ENCODE measurements at regions not wholly inside any gene's neighbourhood (a gene's known extent, or its start where the extent isn't known, plus 50 kb on each side); places are given as distances from the start of the nearest gene placed in this dataset.

DNA sequence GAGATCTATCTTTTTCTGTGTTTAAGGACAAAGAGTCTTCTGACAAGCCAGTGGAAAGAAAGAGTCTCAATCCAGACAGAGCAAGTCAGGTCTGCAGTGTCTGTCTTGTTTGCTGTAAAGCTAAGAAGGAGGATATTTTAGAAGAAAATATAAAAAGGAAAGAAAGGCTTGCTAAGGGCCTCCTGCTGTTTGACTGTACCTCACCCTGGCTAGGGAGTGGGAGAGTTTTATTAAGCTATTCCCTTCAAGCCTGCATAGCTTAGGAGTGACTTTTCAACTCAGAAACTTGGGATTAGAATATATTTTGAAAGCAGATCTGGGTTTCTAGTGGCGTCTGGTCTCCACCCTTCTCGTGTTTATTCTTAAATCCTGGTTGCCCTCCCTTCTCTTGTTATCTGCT lies 460.0 kb downstream of the COG6 start:
- no peak for DNase-seq (ENCODE audit: low read depth in 2 of 2)

GRCh38 chr13:40116008-40116407 lies 460.5 kb downstream of the COG6 start:
- no peak for DNase-seq (ENCODE audit: low read depth in 2 of 2)

DNA sequence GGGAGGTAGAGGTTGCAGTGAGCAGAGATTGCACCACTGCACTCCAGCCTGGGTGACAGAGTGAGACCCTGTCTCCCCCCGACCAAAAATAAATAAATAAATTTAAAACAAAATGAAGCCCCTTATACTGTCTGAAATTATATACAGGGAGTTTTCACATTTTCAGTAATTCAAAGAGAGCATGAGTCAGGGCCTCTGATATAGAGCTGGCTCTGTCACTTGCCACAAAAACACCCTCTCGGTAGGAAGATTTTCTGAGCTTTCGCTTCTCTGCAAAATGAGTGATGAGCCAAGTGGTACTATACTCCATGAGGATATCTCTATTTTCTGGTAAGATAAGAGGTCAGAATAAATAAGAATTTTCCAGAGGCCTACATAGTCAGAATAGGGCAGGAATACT lies 462.9 kb downstream of the COG6 start:
- DNase-seq (ENCODE audit: low read depth in 2 of 2) = no peak

DNA sequence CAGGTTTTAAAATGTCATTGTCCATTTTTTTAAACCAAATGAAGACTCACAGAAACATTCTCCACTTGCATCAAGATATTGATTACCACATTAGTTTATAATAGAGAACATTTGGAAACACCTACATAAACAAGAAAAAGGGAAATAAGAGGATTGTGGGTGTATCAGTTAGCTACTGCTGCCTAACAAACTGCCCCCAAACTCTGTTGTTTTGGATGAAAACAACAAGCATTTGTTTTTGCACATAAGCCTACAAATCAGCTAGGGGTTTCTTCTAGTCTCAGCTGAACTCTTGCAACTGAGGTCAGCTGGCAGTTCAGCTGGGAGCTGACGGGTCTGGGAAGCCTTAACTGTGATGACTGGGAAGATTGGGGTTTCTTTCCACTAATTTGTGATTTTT lies 464.4 kb downstream of the COG6 start:
- no peak for DNase-seq (ENCODE audit: low read depth in 2 of 2)

DNA sequence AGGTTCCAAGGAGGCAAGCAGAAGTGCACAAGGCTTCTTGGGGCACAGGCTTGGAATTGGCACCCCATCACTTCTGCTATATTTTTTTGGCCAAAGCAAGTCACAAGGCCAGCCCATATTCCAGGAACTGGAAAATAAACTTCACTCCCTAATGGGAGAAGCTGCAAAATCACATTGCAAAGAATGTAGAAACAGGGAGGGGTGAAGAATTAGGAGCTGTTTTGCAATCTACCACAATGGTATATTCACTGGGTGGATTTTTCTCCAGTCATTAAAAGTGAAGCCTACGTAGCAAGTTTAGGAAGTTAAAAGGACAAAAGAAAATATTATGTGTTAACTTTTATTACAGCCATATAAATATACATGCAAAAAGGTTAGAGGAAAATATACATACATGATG lies 464.8 kb downstream of the COG6 start:
- no peak for DNase-seq (ENCODE audit: low read depth in 2 of 2)

DNA sequence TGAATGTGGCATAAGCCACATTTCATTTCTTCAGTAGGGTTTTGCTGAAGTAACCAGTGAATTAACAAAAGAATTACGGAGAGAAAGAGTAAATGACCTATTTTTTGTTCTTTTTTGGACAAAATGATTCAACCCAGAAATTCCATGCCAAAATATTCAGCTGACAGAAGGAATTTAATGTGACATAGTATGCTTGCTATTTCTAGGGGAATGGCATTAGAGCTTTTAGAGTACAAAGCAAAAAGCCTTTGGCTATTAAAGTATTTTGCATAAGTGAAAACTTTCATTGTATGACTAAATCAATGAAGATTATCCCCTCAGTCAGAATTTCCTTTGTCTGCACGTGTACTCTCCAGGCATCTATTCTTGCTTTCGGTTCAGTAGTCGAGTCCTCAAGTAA lies 465.3 kb downstream of the COG6 start:
- no peak for DNase-seq (ENCODE audit: low read depth in 2 of 2)

DNA sequence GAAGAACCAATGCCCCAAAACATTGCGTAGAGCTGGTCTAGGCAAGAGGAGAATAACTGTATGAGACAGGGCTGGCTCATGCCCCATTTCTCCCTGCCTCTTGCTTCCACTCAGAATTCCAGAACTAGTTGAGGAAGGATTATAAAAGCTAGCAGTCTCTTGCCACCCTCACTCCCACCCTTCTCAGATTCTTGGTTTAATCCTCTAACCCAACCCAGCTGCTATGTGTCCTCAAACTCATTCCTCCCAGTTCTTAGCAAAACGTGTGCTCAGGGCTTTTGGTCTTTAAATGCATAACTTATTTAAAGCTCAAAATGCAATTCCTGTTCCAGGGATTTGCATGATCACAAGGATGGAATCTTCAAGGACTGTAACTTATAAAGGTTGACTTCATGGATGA lies 466.3 kb downstream of the COG6 start:
- DNase-seq (ENCODE audit: low read depth in 2 of 2) = no peak

DNA sequence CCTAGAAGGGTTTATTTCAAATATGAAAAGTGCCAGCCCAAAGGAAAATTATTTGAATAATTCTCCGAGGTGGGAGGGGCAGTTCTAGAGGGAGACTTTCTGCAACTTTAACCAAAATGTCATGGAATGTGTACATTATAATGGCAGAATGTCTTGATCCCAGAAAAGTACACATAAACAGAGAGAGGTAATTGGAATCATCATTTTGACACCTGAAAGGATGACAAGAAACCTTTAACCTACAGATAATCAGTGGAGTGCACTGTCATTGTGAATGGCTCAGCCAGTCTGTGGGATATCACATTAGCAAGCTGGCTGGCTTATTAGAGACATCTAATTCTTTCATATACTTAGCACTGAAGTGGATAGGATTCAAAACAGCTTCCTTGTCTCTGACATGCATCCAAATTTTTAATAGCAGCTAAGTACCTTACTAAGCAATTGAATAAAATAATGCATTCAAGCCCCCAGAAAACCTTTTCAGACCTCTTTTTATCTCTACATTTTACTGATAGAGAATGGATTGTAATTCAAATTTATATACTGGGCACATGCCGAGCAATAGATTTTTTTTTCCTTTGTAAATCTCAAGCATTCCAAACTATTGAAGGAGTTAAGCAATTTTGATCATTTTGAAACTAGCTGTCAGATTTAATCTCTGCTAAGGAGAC lies 468.6 kb downstream of the COG6 start:
- no peak for DNase-seq (ENCODE audit: low read depth in 2 of 2)

DNA sequence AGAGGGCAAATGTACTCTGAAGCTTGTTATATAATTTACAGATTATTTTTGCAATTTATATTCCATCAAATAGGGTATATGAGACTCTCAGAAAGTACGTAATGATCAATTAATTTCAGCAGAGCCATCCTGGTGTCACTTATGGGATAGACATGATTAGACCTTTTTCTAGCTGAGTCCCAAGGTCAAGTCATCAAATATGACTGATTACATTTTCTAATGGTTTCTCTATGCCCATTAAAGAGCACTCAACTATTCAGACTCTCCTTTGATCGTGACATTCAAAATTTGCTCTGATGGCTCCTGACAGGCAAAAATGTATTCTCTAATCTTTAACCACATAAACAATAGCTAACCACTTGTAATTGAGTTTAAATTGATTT lies 469.2 kb downstream of the COG6 start:
- DNase-seq (ENCODE audit: low read depth in 2 of 2) = no peak

GRCh38 chr13:40125336-40125735 lies 469.9 kb downstream of the COG6 start:
- DNase-seq (ENCODE audit: low read depth in 2 of 2) = no peak

DNA sequence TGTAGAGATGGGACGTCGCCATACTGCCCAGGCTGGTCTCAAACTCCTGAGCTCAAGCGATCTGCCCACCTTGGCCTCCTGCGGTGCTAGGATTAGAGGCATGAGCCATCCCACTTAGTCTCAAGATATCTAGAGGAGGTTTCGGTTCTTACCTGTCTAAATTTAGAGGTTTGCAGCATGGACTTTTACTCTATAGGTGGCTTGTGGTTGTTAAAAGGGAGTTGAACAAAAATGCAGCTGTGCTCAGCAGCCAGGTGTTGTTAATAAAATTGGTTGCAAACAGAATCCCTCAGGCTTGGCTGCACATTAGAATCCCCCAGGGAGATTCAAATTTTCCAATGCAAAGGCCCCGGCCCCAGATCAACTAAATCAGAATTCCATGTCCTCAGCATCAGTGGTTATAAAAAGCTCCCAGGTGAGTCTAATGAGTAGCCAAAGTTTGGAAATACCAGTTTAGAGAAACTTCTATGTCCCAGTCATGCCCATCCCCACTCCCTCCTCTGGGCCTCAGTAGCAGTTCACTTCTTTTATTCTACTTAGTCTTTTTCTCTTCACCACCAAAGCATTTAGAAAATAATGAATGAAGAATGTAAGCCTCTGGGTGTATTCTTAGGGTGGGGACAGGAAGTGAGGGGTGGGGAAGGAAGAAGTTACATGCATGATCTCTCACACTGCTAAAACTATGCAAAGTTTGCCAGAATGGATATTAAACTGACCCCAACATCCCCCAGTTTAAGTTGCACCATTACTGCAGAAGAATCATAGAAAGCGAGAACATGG lies 471.0 kb downstream of the COG6 start:
- no peak for DNase-seq (ENCODE audit: low read depth in 2 of 2)

GRCh38 chr13:40127476-40127875 lies 472.0 kb downstream of the COG6 start:
- no peak for DNase-seq (ENCODE audit: low read depth in 2 of 2)

GRCh38 chr13:40127925-40128324 lies 472.5 kb downstream of the COG6 start:
- DNase-seq (ENCODE audit: low read depth in 2 of 2) = no peak

GRCh38 chr13:40129467-40129866 lies 474.0 kb downstream of the COG6 start:
- no peak for DNase-seq (ENCODE audit: low read depth in 2 of 2)

DNA sequence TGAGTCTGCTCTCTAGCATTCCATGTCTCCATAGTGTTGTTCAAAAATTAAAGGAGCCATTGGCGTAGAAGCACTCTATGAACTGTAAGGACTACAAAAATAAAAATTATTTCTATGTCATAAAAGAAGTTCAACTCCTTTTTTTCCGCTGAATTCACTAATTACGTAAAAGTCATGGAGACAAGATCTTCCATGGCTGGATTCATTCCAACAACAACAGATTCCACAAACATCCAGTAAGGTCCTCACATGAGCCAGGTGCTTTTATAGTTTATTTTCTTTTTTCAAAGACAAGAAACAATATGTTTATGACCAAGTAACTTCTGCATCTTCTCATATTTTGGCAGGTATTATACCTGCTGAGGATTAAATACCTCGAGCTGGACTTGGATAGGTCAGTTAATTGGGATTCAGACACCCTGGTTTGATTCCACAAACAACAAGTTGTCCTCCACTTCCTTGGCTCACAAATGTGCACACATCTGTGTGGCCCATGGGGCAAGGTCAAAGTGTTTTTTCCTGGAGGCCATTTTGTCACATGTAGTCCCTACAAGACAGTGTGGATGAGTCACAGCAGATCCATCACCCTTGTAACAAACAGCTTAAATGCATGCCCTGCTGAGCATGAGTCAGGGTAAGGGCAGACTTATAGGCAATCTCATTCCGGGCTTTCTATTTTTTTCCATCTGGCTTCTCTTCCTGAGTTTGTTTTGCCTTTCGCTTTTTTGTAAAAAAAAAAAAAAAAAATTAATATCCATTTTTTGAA lies 475.6 kb downstream of the COG6 start:
- DNase-seq (ENCODE audit: low read depth in 2 of 2) = no peak

DNA sequence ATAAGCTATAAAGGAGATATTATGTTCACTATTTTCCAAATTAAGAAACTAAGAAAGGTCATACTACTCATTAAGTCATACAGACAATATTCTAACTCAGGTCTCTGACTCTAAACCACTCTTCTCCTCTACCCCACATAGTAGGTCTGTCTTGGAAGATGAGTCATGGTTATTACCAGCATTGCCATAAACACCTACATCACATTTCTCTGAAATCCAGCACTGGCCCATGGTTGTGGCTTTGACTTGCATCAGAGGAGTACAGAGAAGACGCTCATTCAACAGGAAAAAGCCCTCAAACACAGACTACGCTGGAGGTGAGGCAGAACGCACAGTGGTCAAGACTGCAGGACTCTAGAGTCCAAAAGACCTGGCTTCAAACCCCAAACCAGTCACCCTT lies 476.8 kb downstream of the COG6 start:
- DNase-seq (ENCODE audit: low read depth in 2 of 2) = no peak

DNA sequence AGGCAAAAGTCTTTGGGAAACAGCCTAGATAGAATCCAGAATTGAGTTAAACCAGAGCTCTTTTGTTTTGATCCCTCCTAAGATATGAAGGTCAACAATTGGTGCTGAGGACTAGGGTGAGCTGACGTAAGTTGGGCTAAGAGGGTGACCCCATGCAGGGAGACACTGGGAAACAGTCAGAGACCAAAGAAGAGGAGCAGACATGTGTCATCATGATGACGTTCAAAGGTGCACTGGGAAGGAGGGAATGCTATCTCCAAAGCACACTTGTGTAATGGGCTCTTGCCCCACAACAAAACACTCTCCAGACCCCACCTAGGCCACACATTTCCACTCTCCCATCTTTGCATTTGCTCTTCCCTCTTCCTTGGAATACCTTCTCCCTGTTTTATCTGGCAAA lies 481.4 kb downstream of the COG6 start:
- DNase-seq (ENCODE audit: low read depth in 2 of 2) = no peak

DNA sequence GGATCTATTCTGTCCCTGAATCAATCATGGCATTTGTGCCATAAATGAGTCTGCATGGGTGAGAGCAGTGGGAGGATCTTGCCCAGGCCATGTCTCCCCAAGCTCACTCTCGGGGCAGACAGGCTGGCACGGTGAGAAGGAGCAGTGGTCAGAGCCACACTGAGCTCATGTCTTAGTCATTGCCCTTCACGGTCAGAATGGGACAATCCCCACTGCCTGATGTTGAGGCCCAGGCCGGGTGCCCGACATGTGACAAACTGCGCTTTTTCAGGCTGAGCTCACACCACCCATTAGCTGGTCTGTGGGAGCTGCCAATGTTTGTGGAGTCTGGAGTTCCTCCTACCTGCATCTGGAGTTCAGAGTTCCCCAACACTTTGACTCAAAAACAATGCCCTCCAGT lies 481.9 kb downstream of the COG6 start:
- no peak for DNase-seq (ENCODE audit: low read depth in 2 of 2)

DNA sequence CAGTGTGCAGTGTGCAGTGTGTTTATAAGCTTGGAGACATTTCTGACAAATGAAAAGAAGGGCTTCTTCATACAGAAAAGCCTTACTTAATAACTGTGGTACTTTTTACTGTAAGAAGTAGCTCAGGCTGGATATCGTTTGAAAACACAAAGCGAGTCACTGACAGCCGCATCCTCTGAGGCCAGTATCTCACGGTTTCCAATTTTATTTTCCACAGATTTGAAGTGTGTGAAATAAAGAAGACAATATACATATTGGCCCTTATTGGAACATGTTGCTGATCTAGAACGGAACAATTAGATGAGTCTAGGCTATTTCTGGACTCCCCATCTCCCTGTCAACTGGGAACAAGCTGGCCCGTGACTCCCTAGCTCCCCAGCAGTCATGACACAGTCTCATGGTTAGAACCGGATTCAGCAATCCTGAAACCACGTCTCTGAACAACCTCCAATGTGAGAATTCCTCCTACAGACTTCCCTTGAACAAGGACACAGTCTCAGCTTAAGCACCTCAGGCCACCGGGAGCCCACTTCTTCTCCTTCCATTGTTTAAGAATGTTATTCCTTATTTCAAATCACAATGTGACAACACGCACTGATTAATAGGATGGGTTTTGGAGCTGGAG lies 484.5 kb downstream of the COG6 start:
- DNase-seq (ENCODE audit: low read depth in 2 of 2) = no peak

DNA sequence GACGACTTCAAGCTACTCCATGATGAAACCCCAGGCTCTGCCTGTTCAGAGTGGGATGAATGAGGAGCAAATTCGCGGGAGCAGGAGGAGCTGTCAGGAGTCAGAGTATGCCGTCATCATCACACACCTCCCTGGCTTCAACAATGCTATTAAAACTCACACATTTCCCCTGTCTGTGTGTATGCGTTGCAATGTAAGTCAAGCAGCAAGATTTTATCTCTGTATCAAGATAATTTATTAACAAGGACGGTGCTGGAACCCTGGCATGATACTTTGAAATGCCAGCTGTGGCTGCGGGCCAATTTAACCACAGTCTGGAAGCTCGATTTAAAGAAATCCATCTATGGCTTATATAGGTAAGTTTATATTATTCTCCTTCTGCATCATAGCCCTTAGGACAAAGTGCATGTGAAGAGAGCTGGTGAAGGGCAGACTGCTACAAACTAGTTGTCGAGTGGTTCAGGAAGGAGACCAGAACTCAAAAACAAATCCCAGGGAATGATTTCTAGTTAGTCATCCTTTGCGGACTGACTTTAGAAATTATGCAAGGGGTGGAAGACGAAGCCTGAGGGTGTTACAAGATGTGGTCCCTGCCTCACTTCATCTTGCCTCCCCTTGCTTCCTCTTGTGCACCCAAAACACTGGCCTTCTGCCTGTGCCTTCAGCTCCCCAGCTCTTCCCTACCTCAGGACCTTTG lies 486.5 kb downstream of the COG6 start:
- no peak for DNase-seq (ENCODE audit: low read depth in 2 of 2)

GRCh38 chr13:40143106-40143505 lies 487.6 kb downstream of the COG6 start:
- DNase-seq (ENCODE audit: low read depth in 2 of 2) = no peak

- no peak for DNase-seq (ENCODE audit: low read depth in 2 of 2)
Measured at GRCh38 chr13:40143559-40143958, 488.1 kb downstream of the COG6 start.

All from fibroblast of skin of left biceps (primary cell).